Suprapubic skin (tissue), 4 donors: ENCODE measurements at regions not wholly inside any gene's neighbourhood (a gene's known extent, or its start where the extent isn't known, plus 50 kb on each side); places are given as distances from the start of the nearest gene placed in this dataset.

ENCODE experiments used
- POLR2A ChIP-seq, 2 donors: fragments of 450-650 bp; IDR thresholded peaks; one replicate each; pipeline ENCODE4 v1.6.1; 2017; ENCODE audit warnings: antibody characterized with exemption in 2 of 2, mild to moderate bottlenecking in 2 of 2, moderate library complexity in 2 of 2
- POLR2AphosphoS5 ChIP-seq, 3 donors: sonication (generic); formaldehyde crosslinking; IDR thresholded peaks; one replicate each; pipeline ENCODE4 v1.6.1; 2017; ENCODE audit warnings: antibody characterized with exemption in 3 of 3

GRCh38 chr5:4036861-4037260 lies 441.2 kb downstream of the IRX1 start:
- no peak for TF ChIP-seq POLR2AphosphoS5 (IDR thresholded peaks at IDR 0.05)
- no peak for TF ChIP-seq POLR2A (IDR thresholded peaks at IDR 0.05)
